ENCODE measurements at regions not wholly inside any gene's neighbourhood (a gene's known extent, or its start where the extent isn't known, plus 50 kb on each side); places are given as distances from the start of the nearest gene placed in this dataset.

DNA sequence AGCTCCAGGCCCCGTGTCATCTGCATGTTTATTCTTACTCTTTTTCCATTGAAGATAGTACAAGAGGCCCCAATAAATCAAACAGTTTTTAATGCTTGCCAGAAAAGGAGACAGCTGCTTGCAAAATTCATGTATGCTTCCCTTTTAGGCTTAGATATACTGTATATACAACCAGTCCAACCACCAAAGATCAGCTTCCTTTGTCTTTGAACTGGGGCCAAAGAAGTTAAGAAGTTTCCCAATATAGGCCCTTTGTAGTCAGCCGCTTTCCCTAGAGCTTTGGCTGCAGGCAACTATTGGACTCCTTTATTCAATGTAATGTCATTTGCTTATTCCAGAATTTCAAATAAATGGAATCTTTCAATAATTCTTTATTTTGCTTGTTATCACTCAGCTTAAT is 1395.0 kb downstream of the GATA3 start:
- TF ChIP-seq, protein P1, sequence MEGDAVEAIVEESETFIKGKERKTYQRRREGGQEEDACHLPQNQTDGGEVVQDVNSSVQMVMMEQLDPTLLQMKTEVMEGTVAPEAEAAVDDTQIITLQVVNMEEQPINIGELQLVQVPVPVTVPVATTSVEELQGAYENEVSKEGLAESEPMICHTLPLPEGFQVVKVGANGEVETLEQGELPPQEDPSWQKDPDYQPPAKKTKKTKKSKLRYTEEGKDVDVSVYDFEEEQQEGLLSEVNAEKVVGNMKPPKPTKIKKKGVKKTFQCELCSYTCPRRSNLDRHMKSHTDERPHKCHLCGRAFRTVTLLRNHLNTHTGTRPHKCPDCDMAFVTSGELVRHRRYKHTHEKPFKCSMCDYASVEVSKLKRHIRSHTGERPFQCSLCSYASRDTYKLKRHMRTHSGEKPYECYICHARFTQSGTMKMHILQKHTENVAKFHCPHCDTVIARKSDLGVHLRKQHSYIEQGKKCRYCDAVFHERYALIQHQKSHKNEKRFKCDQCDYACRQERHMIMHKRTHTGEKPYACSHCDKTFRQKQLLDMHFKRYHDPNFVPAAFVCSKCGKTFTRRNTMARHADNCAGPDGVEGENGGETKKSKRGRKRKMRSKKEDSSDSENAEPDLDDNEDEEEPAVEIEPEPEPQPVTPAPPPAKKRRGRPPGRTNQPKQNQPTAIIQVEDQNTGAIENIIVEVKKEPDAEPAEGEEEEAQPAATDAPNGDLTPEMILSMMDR (IDR thresholded peaks at IDR 0.05; ENCODE audit: poor library complexity): no peak
- TF ChIP-seq EZH2 (IDR thresholded peaks at IDR 0.05; ENCODE audit: borderline replicate concordance): no peak
